ENCODE measurements at regions not wholly inside any gene's neighbourhood (a gene's known extent, or its start where the extent isn't known, plus 50 kb on each side); places are given as distances from the start of the nearest gene placed in this dataset.
"Not testable (repeated sequence)": the region's sequence is repeated elsewhere in the genome, so short reads cannot be mapped to it uniquely, and the experiment has no call there.

GRCh38 chr6:84597238-84597875 lies 167.0 kb downstream of the TBX18 start:
- H3K9me3 ChIP-seq (ENCODE audit: control insufficient read depth, low read length, poor library complexity, severe bottlenecking): no peaks in the 10 kb centered on the region
- no peak overlapping the region for H3K27ac Mint-ChIP-seq
- DNase-seq (no peak), ATAC-seq (no peak)
- H3K4me1 Mint-ChIP-seq: no peaks in the 10 kb centered on the region
- H3K4me3 Mint-ChIP-seq: no peak overlapping the region
- no peaks in the 10 kb centered on the region for H3K36me3 Mint-ChIP-seq (ENCODE audit: low read depth)
- H3K27me3 Mint-ChIP-seq: no peaks in the 10 kb centered on the region

- ATAC-seq: no peak
- Mint-ChIP-seq H3K27ac (no peak overlapping the region), H3K4me3 (no peak overlapping the region), H3K36me3 (ENCODE audit: low read depth) (no peaks in the 10 kb centered on the region), H3K4me1 (no peaks in the 10 kb centered on the region), H3K27me3 (no peaks in the 10 kb centered on the region)
- DNase-seq: no peak
- no peaks in the 10 kb centered on the region for H3K9me3 ChIP-seq (ENCODE audit: control insufficient read depth, low read length, poor library complexity, severe bottlenecking)
Measured at GRCh38 chr6:84596488-84596887, 167.9 kb downstream of the TBX18 start.

GRCh38 chr6:84588697-84589080 lies 175.7 kb downstream of the TBX18 start:
- H3K9me3 ChIP-seq (ENCODE audit: control insufficient read depth, low read length, poor library complexity, severe bottlenecking): no peaks in the 10 kb centered on the region
- Mint-ChIP-seq H3K4me1 (no peaks in the 10 kb centered on the region), H3K27me3 (no peaks in the 10 kb centered on the region), H3K27ac (no peak overlapping the region), H3K4me3 (no peak overlapping the region), H3K36me3 (ENCODE audit: low read depth) (no peaks in the 10 kb centered on the region)
- no peak for DNase-seq
- ATAC-seq: no peak

GRCh38 chr6:84587994-84588696 lies 176.3 kb downstream of the TBX18 start:
- not testable (repeated sequence) for H3K9me3 ChIP-seq (ENCODE audit: control insufficient read depth, low read length, poor library complexity, severe bottlenecking); ATAC-seq; H3K4me1 Mint-ChIP-seq; DNase-seq; H3K27me3 Mint-ChIP-seq; H3K36me3 Mint-ChIP-seq (ENCODE audit: low read depth); H3K27ac Mint-ChIP-seq; H3K4me3 Mint-ChIP-seq

GRCh38 chr6:84587202-84587940 lies 177.0 kb downstream of the TBX18 start:
- not testable (repeated sequence) for ATAC-seq; H3K36me3 Mint-ChIP-seq (ENCODE audit: low read depth); DNase-seq; H3K9me3 ChIP-seq (ENCODE audit: control insufficient read depth, low read length, poor library complexity, severe bottlenecking); H3K27ac Mint-ChIP-seq; H3K4me1 Mint-ChIP-seq; H3K4me3 Mint-ChIP-seq; H3K27me3 Mint-ChIP-seq

- ATAC-seq (no peak), DNase-seq (no peak)
- Mint-ChIP-seq H3K4me3 (no peak overlapping the region), H3K27ac (no peak overlapping the region), H3K4me1 (no peaks in the 10 kb centered on the region), H3K27me3 (no peaks in the 10 kb centered on the region), H3K36me3 (ENCODE audit: low read depth) (no peaks in the 10 kb centered on the region)
- peaks cover 3% of the 10 kb centered on the region for H3K9me3 ChIP-seq (ENCODE audit: control insufficient read depth, low read length, poor library complexity, severe bottlenecking)
Measured at GRCh38 chr6:84583784-84584183, 180.6 kb downstream of the TBX18 start.

GRCh38 chr6:84582997-84583396 lies 181.4 kb downstream of the TBX18 start:
- no peaks in the 10 kb centered on the region for H3K4me1 Mint-ChIP-seq
- no peaks in the 10 kb centered on the region for H3K36me3 Mint-ChIP-seq (ENCODE audit: low read depth)

GRCh38 chr6:84581494-84582259 lies 182.7 kb downstream of the TBX18 start:
- no peaks in the 10 kb centered on the region for H3K36me3 Mint-ChIP-seq (ENCODE audit: low read depth)

More at GRCh38 chr6:84582997-84583396, 181.4 kb downstream of the TBX18 start:
- Mint-ChIP-seq H3K27ac (no peak overlapping the region), H3K4me3 (no peak overlapping the region), H3K27me3 (no peaks in the 10 kb centered on the region)
- ATAC-seq (no peak), DNase-seq (no peak)
- H3K9me3 ChIP-seq (ENCODE audit: control insufficient read depth, low read length, poor library complexity, severe bottlenecking): peaks cover 3% of the 10 kb centered on the region

GRCh38 chr6:84579404-84579803 lies 185.0 kb downstream of the TBX18 start:
- H3K36me3 Mint-ChIP-seq (ENCODE audit: low read depth): no peaks in the 10 kb centered on the region
- DNase-seq (no peak), ATAC-seq (no peak)
- no peak overlapping the region for H3K4me3 Mint-ChIP-seq
- H3K27ac Mint-ChIP-seq: no peak overlapping the region
- H3K4me1 Mint-ChIP-seq: no peaks in the 10 kb centered on the region
- H3K27me3 Mint-ChIP-seq: no peaks in the 10 kb centered on the region
- H3K9me3 ChIP-seq (ENCODE audit: control insufficient read depth, low read length, poor library complexity, severe bottlenecking): peaks cover 3% of the 10 kb centered on the region

More at GRCh38 chr6:84581494-84582259, 182.7 kb downstream of the TBX18 start:
- Mint-ChIP-seq H3K27me3 (no peaks in the 10 kb centered on the region), H3K27ac (no peak overlapping the region), H3K4me3 (no peak overlapping the region), H3K4me1 (no peaks in the 10 kb centered on the region)
- peaks cover 3% of the 10 kb centered on the region for H3K9me3 ChIP-seq (ENCODE audit: control insufficient read depth, low read length, poor library complexity, severe bottlenecking)
- ATAC-seq: no peak
- DNase-seq: no peak

- no peaks in the 10 kb centered on the region for H3K27me3 Mint-ChIP-seq
- no peak overlapping the region for H3K4me3 Mint-ChIP-seq
- DNase-seq: no peak
- no peaks in the 10 kb centered on the region for H3K4me1 Mint-ChIP-seq
- ATAC-seq: no peak
- H3K36me3 Mint-ChIP-seq (ENCODE audit: low read depth): no peaks in the 10 kb centered on the region
- peaks cover 3% of the 10 kb centered on the region for H3K9me3 ChIP-seq (ENCODE audit: control insufficient read depth, low read length, poor library complexity, severe bottlenecking)
- no peak overlapping the region for H3K27ac Mint-ChIP-seq
Measured at GRCh38 chr6:84576029-84576428, 188.4 kb downstream of the TBX18 start.

GRCh38 chr6:84575264-84575663 lies 189.1 kb downstream of the TBX18 start:
- ATAC-seq (no peak), DNase-seq (no peak)
- H3K4me1 Mint-ChIP-seq: no peaks in the 10 kb centered on the region
- no peak overlapping the region for H3K27ac Mint-ChIP-seq
- H3K36me3 Mint-ChIP-seq (ENCODE audit: low read depth): no peaks in the 10 kb centered on the region
- no peaks in the 10 kb centered on the region for H3K27me3 Mint-ChIP-seq
- H3K9me3 ChIP-seq (ENCODE audit: control insufficient read depth, low read length, poor library complexity, severe bottlenecking): peaks cover 3% of the 10 kb centered on the region
- no peak overlapping the region for H3K4me3 Mint-ChIP-seq

GRCh38 chr6:84569882-84570281 lies 194.5 kb downstream of the TBX18 start:
- Mint-ChIP-seq H3K4me1 (no peaks in the 10 kb centered on the region), H3K4me3 (no peak overlapping the region), H3K27me3 (no peaks in the 10 kb centered on the region), H3K27ac (no peak overlapping the region), H3K36me3 (ENCODE audit: low read depth) (no peaks in the 10 kb centered on the region)
- H3K9me3 ChIP-seq (ENCODE audit: control insufficient read depth, low read length, poor library complexity, severe bottlenecking): no peaks in the 10 kb centered on the region
- ATAC-seq: no peak
- no peak for DNase-seq

- Mint-ChIP-seq H3K4me1 (no peaks in the 10 kb centered on the region), H3K27ac (no peak overlapping the region), H3K4me3 (no peak overlapping the region), H3K27me3 (no peaks in the 10 kb centered on the region), H3K36me3 (ENCODE audit: low read depth) (no peaks in the 10 kb centered on the region)
- ATAC-seq: no peak
- no peak for DNase-seq
- H3K9me3 ChIP-seq (ENCODE audit: control insufficient read depth, low read length, poor library complexity, severe bottlenecking): no peaks in the 10 kb centered on the region
Measured at GRCh38 chr6:84568971-84569370, 195.4 kb downstream of the TBX18 start.
